H1 (cell line): ENCODE measurements at regions not wholly inside any gene's neighbourhood (a gene's known extent, or its start where the extent isn't known, plus 50 kb on each side); places are given as distances from the start of the nearest gene placed in this dataset.
A peak's percentile ranks its signal among the peaks of the same experiment; 100 is the strongest.

Experiments
- CTCF ChIA-PET: fragments of 300-600 bp; sonication (Branson Sonifier 250); formaldehyde crosslinking; loops from one replicate; lab custom pipeline; 2021; ENCODE audit not compliant: partially characterized antibody; lab: Charles Lee
- POLR2A ChIA-PET: fragments of 300-600 bp; sonication (Branson Sonifier 250); formaldehyde crosslinking; loops from one replicate; lab custom pipeline; 2021; ENCODE audit warnings: inconsistent platforms; ENCODE audit not compliant: partially characterized antibody; lab: Charles Lee
- DNase-seq, 2 experiments: peaks; one replicate each; pipeline versions ENCODE4 v3.0.0 to v3.0.0-alpha.2; 2010 to 2022; ENCODE audit warnings: low spot score in 2 of 2, low read depth in 1 of 2, mixed read lengths in 1 of 2
- FAIRE-seq: peaks from 2 replicates; lab custom pipeline; 2011; peaks lifted over from hg19 to GRCh38; lab: Jason Lieb, UNC
- H2AFZ ChIP-seq: 2 replicates; pipeline ENCODE4 v1.8.1; 2012; ENCODE audit warnings: low read length, inconsistent platforms
- H2AK5ac ChIP-seq: 2 replicates; pipeline ENCODE4 v1.6.1; 2013; ENCODE audit warnings: low read depth, low read length
- H2BK120ac ChIP-seq: replicated peaks from 2 replicates; pipeline ENCODE3; 2013; ENCODE audit warnings: low read depth, low read length, inconsistent platforms
- H2BK12ac ChIP-seq: 2 replicates; pipeline ENCODE4 v1.6.1; 2013; ENCODE audit warnings: low read depth, low read length
- H2BK15ac ChIP-seq: 2 replicates; pipeline ENCODE4 v1.6.1; 2013; ENCODE audit warnings: low read length
- H2BK20ac ChIP-seq: 2 replicates; pipeline ENCODE4 v1.6.1; 2013; ENCODE audit warnings: low read length
- H2BK5ac ChIP-seq: 2 replicates; pipeline ENCODE4 v1.6.1; 2013; ENCODE audit warnings: low read depth, low read length
- H3K14ac ChIP-seq: 2 replicates; pipeline ENCODE4 v1.6.1; 2013; ENCODE audit warnings: inconsistent platforms; ENCODE audit not compliant: insufficient read length
- H3K18ac ChIP-seq: 2 replicates; pipeline ENCODE4 v1.6.1; 2013; ENCODE audit warnings: low read length; ENCODE audit errors: extremely low read depth
- H3K23ac ChIP-seq: 2 replicates; pipeline ENCODE4 v1.6.1; 2013; ENCODE audit warnings: inconsistent platforms; ENCODE audit not compliant: insufficient read length
- H3K23me2 ChIP-seq: 2 replicates; pipeline ENCODE4 v1.6.1; 2013; ENCODE audit warnings: low read depth, low read length
- H3K27ac ChIP-seq: 2 replicates; pipeline ENCODE4 v1.6.1; 2011; ENCODE audit warnings: low read depth, low read length, inconsistent platforms
- H3K27me3 ChIP-seq, 4 experiments: replicated peaks in 1 of 4; 1 replicate in 1 of 4; 2 replicates in 3 of 4; pipeline versions ENCODE4 v1.6.1 to v1.8.1; 2011 to 2013; ENCODE audit warnings: low read length in 3 of 4, mild to moderate bottlenecking in 3 of 4, inconsistent platforms in 2 of 4, mixed read lengths in 2 of 4, moderate library complexity in 1 of 4; ENCODE audit not compliant: control insufficient read depth in 3 of 4, insufficient read depth in 3 of 4; ENCODE audit errors: extremely low read depth in 1 of 4
- H3K36me3 ChIP-seq, 4 experiments: 2 replicates each; pipeline versions ENCODE4 v1.6.1 to v1.8.1; 2011 to 2013; ENCODE audit warnings: mild to moderate bottlenecking in 4 of 4, low read length in 3 of 4, moderate library complexity in 2 of 4, control low read depth in 1 of 4, inconsistent platforms in 1 of 4; ENCODE audit not compliant: insufficient read depth in 4 of 4, control insufficient read depth in 2 of 4
- H3K4ac ChIP-seq: replicated peaks from 2 replicates; pipeline ENCODE3; 2013; ENCODE audit warnings: low read length, low read depth, mixed read lengths, inconsistent platforms; ENCODE audit not compliant: insufficient read length
- H3K4me1 ChIP-seq, 4 experiments: replicated peaks in 1 of 4; 1 replicate in 1 of 4; 2 replicates in 3 of 4; pipeline versions ENCODE4 v1.6.1 to v1.8.1; 2011 to 2013; ENCODE audit warnings: low read length in 3 of 4, inconsistent platforms in 2 of 4, mixed read lengths in 1 of 4; ENCODE audit not compliant: insufficient read depth in 4 of 4, control insufficient read depth in 3 of 4
- H3K4me2 ChIP-seq, 2 experiments: 2 replicates each; pipeline versions ENCODE4 v1.6.1 to v1.8.1; 2011 to 2013; ENCODE audit warnings: low read depth in 2 of 2, low read length in 2 of 2, control low read depth in 1 of 2, inconsistent platforms in 1 of 2, mild to moderate bottlenecking in 1 of 2; ENCODE audit not compliant: insufficient read depth in 1 of 2
- H3K4me3 ChIP-seq, 4 experiments: fragments of 200-600, 300-600 bp in 1 of 4; sonication (generic), shearing (Covaris generic), sonication (Bioruptor Twin) in 1 of 4; 2 replicates each; pipeline versions ENCODE4 v1.5.1 to v1.8.1; 2011 to 2016; ENCODE audit warnings: low read length in 4 of 4, low read depth in 3 of 4, control low read depth in 2 of 4, inconsistent platforms in 2 of 4, mild to moderate bottlenecking in 2 of 4, mixed read lengths in 1 of 4, moderate library complexity in 1 of 4; ENCODE audit not compliant: insufficient read depth in 2 of 4; ENCODE audit errors: extremely low read depth in 1 of 4
- H3K56ac ChIP-seq: replicated peaks from 2 replicates; pipeline ENCODE3; 2013; ENCODE audit warnings: low read depth, mild to moderate bottlenecking, mixed read lengths, low read length, inconsistent platforms; ENCODE audit not compliant: insufficient read length
- H3K79me1 ChIP-seq: 2 replicates; pipeline ENCODE4 v1.6.1; 2013; ENCODE audit warnings: low read depth, low read length, control low read depth
- H3K79me2 ChIP-seq, 2 experiments: 2 replicates each; pipeline versions ENCODE4 v1.6.1 to v1.8.1; 2012 to 2013; ENCODE audit warnings: low read length in 2 of 2, mild to moderate bottlenecking in 2 of 2, inconsistent platforms in 1 of 2; ENCODE audit not compliant: insufficient read depth in 2 of 2, control insufficient read depth in 1 of 2
- H3K9ac ChIP-seq, 4 experiments: replicated peaks in 1 of 4; 1 replicate in 1 of 4; 2 replicates in 3 of 4; pipeline versions ENCODE4 v1.6.1 to v1.8.1; 2011 to 2013; ENCODE audit warnings: low read depth in 3 of 4, low read length in 3 of 4, control low read depth in 2 of 4, mild to moderate bottlenecking in 2 of 4, moderate library complexity in 2 of 4, inconsistent platforms in 1 of 4; ENCODE audit errors: extremely low read depth in 1 of 4
- H3K9me3 ChIP-seq, 2 experiments: 2 replicates each; pipeline versions ENCODE4 v1.6.1 to v1.8.1; 2012 to 2013; ENCODE audit warnings: mild to moderate bottlenecking in 2 of 2, moderate library complexity in 2 of 2, control low read depth in 1 of 2, inconsistent platforms in 1 of 2, low read depth in 1 of 2, low read length in 1 of 2, mixed read lengths in 1 of 2; ENCODE audit not compliant: insufficient read depth in 2 of 2
- H4K20me1 ChIP-seq, 2 experiments: replicated peaks in 1 of 2; 2 replicates each; pipeline versions ENCODE3 to v1.8.1; 2011 to 2013; ENCODE audit warnings: inconsistent platforms in 2 of 2, low read length in 2 of 2, mild to moderate bottlenecking in 1 of 2; ENCODE audit not compliant: insufficient read depth in 2 of 2, control insufficient read depth in 1 of 2
- H4K5ac ChIP-seq: 2 replicates; pipeline ENCODE4 v1.6.1; 2013; ENCODE audit warnings: low read length, low read depth, mixed read lengths, inconsistent platforms; ENCODE audit not compliant: insufficient read length
- H4K8ac ChIP-seq: 2 replicates; pipeline ENCODE4 v1.8.0; 2013; ENCODE audit warnings: mild to moderate bottlenecking, moderate library complexity, low read length, inconsistent platforms; ENCODE audit not compliant: insufficient read depth; ENCODE audit errors: extremely low read depth
- H4K91ac ChIP-seq: replicated peaks from 2 replicates; pipeline ENCODE3; 2013; ENCODE audit warnings: low read length, mixed read lengths, inconsistent platforms; ENCODE audit not compliant: insufficient read length
- MAFK ChIP-seq: IDR thresholded peaks from 2 replicates; pipeline ENCODE4 v1.6.1; 2012; ENCODE audit warnings: low read depth, mild to moderate bottlenecking, improper control_type of control experiment, low read length
- TAF1 ChIP-seq: IDR thresholded peaks from 2 replicates; pipeline ENCODE4 v1.6.1; 2011; ENCODE audit warnings: mild to moderate bottlenecking, low read depth, low read length
- WGBS, 2 experiments: shearing (Covaris generic) in 1 of 2; methylation state at CpG; one replicate each; pipeline versions ENCODE4 v1.1.6 to v1.1.7; 2013 to 2015; ENCODE audit warnings: low lambda C conversion rate in 2 of 2, mixed read lengths in 2 of 2, inconsistent platforms in 1 of 2, low coverage in 1 of 2, missing lambda C conversion rate in 1 of 2; ENCODE audit not compliant: insufficient replicate concordance in 2 of 2, insufficient coverage in 1 of 2, insufficient read length in 1 of 2; ENCODE audit errors: extremely low coverage in 1 of 2, missing lambda C conversion rate in 1 of 2; 5-methylcytosine and 5-hydroxymethylcytosine counted together

DNA sequence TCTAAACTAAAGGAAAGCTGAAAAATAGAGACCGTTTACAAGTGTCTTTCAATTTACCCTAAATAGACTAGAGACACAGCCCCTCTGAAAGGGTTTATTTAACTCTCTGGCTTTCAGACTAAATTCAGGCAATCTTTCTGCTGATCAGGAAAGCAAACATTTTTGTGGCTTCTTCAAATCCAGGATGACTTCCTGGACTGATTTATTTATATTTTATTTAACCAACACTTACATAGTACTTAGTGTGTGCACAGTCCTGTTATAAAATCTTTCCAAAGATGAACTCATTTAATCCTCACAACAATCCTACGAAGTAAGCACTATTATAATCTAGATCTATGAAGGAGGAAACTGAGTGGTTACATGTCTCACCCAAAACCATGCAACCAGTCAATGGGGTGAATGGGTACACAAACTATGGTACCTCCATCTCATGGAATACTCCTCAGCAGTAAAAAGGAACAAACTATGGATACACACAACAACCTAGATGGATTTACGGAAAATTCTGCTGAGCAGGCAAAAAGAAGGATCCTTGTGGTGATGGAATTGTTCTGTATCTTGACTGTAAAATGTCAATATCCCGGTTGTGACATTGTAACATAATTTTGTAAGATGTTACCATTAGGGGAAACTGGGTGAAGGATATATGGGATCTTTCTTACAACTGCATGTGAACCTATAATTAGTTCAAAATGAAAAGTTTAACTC lies 64.1 kb upstream of the MAMLD1 start:
- Histone ChIP-seq H4K5ac (no peak overlapping the region), H3K4me2 (no peak overlapping the region), H3K9ac (no peak overlapping the region), H3K56ac (no peak overlapping the region), H3K4me1 (no peaks in the 10 kb centered on the region), H4K91ac (no peak overlapping the region), H3K79me1 (no peaks in the 10 kb centered on the region), H3K4ac (no peak overlapping the region), H3K9me3 (no peaks in the 10 kb centered on the region), H4K8ac (no peak overlapping the region), H2BK120ac (no peak overlapping the region), H3K18ac (no peak overlapping the region), H3K27me3 (no peaks in the 10 kb centered on the region), H4K20me1 (no peaks in the 10 kb centered on the region), H3K79me2 (no peaks in the 10 kb centered on the region), H3K4me3 (no peak overlapping the region), H3K36me3 (no peaks in the 10 kb centered on the region), H2AFZ (no peak overlapping the region), H3K23ac (no peak overlapping the region), H3K23me2 (no peaks in the 10 kb centered on the region), H3K14ac (no peak overlapping the region), H2BK5ac (no peak overlapping the region), H3K27ac (no peak overlapping the region), H2AK5ac (no peak overlapping the region), H2BK20ac (no peak overlapping the region), H2BK15ac (no peak overlapping the region), H2BK12ac (no peak overlapping the region)
- FAIRE-seq (no peak), DNase-seq (no peak)
- WGBS, 2 experiments, result 90% methylated on average over 4 of the region's 4 CpGs; no CpG with 5 or more reads in 1 of the 2 experiments
- TF ChIP-seq MAFK (peak; percentile 40; the same call in 1 of the 2 replicates), TAF1 (no peak)
- ChIA-PET CTCF (interaction anchor here (1.1 kb wide), 1 partner anchor 153 kb away, joined by 3 read pairs; no protein-coding TSS in a partner anchor), POLR2A (no interaction called here)
